ENCODE measurements at regions not wholly inside any gene's neighbourhood (a gene's known extent, or its start where the extent isn't known, plus 50 kb on each side); places are given as distances from the start of the nearest gene placed in this dataset.
A peak's percentile ranks its signal among the peaks of the same experiment; 100 is the strongest.

DNA sequence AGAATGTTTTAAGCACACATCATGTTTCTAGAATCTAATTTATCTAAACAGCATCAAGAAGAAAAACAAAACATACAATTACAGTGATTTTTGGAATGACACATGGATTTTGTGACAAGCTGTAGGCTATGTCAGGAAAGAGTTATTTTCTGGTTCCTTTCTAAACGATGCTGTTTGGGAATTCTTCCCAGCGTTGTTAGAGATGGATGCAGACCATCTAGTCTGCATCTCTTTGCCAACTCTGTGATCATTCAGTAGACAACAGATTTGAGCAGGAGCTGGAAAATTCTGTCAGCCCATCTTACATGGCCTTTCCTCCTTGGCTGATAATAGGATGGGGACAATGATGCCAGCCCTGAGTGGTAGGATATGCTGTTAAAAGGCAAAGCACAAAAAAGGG lies 295.7 kb upstream of the TRPC7 start:
- Histone ChIP-seq H2BK12ac (ENCODE audit: low read length in 2 of 2) (no peak overlapping the region), H3K4ac (ENCODE audit: low read depth in 1 of 2, low read length in 2 of 2) (no peak overlapping the region), H2BK5ac (ENCODE audit: low read depth, low read length, poor library complexity, severe bottlenecking) (no peak overlapping the region), H3K9ac (ENCODE audit: low read length) (no peak overlapping the region), H2BK120ac (ENCODE audit: low read depth, low read length) (no peak overlapping the region), H3K18ac (ENCODE audit: low read depth in 1 of 2, low read length in 2 of 2) (no peak overlapping the region), H3K4me1 (ENCODE audit: control insufficient read depth, insufficient read depth, low read depth, low read length) (no peaks in the 10 kb centered on the region), H3K9me3 (ENCODE audit: control insufficient read depth, low read length) (no peaks in the 10 kb centered on the region), H3K27ac (ENCODE audit: low read length, poor library complexity, severe bottlenecking) (no peak overlapping the region), H3K27me3 (ENCODE audit: control insufficient read depth in 1 of 2, insufficient read depth in 1 of 2, low read length in 2 of 2) (no peaks in the 10 kb centered on the region), H3K14ac (ENCODE audit: low read length in 2 of 2) (no peak overlapping the region), H3K36me3 (ENCODE audit: control insufficient read depth in 1 of 2, insufficient read depth in 2 of 2, low read depth in 1 of 2, low read length in 2 of 2) (no peaks in the 10 kb centered on the region), H2AFZ (ENCODE audit: low read depth, low read length) (no peak overlapping the region), H3K79me1 (replicated peaks; ENCODE audit: low read length, poor library complexity, severe bottlenecking) (no peaks in the 10 kb centered on the region), H3K4me3 (ENCODE audit: insufficient read depth in 1 of 2, low read depth in 1 of 2, low read length in 2 of 2) (no peak overlapping the region), H3K23ac (ENCODE audit: low read length in 2 of 2) (no peak overlapping the region), H4K91ac (ENCODE audit: low read length) (no peak overlapping the region), H2BK15ac (ENCODE audit: low read depth, poor library complexity, severe bottlenecking) (no peak overlapping the region), H2AK5ac (ENCODE audit: low read length, severe bottlenecking) (no peak overlapping the region), H4K8ac (ENCODE audit: low read length) (peak overlapping the region; percentile 23), H3K4me2 (ENCODE audit: low read length, poor library complexity, severe bottlenecking) (no peak overlapping the region)
- WGBS, result 86% methylated on average over 2 of the region's 2 CpGs
- no peak for DNase-seq

DNA sequence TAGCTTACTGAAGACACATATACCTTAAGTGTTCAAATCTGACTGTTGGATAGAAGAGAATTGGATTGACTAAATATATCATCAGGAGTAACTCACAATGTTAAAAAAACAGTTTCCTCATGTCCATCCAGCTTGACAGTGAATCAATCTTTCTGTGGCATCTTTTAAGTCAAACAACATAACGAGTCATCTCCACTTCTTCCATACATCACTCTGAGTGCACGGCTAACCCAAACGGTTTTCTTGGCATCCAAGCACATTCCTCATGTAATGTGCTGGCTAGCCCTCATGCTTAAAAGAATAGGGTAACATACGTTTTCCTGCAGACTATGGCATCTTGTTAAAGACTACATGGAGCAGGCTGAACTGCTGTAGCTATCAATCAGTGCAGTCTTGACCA lies 291.5 kb upstream of the TRPC7 start:
- Histone ChIP-seq H3K4me3 (ENCODE audit: insufficient read depth in 1 of 2, low read depth in 1 of 2, low read length in 2 of 2) (no peak overlapping the region), H4K8ac (ENCODE audit: low read length) (no peak overlapping the region), H3K14ac (ENCODE audit: low read length in 2 of 2) (no peak overlapping the region), H3K9me3 (ENCODE audit: control insufficient read depth, low read length) (no peaks in the 10 kb centered on the region), H2BK12ac (ENCODE audit: low read length in 2 of 2) (no peak overlapping the region), H3K4me1 (ENCODE audit: control insufficient read depth, insufficient read depth, low read depth, low read length) (no peaks in the 10 kb centered on the region), H3K4ac (ENCODE audit: low read depth in 1 of 2, low read length in 2 of 2) (no peak overlapping the region), H2AFZ (ENCODE audit: low read depth, low read length) (no peak overlapping the region), H2BK5ac (ENCODE audit: low read depth, low read length, poor library complexity, severe bottlenecking) (no peak overlapping the region), H2BK120ac (ENCODE audit: low read depth, low read length) (no peak overlapping the region), H3K18ac (ENCODE audit: low read depth in 1 of 2, low read length in 2 of 2) (no peak overlapping the region), H2BK15ac (ENCODE audit: low read depth, poor library complexity, severe bottlenecking) (no peak overlapping the region), H3K27ac (ENCODE audit: low read length, poor library complexity, severe bottlenecking) (no peak overlapping the region), H3K36me3 (ENCODE audit: control insufficient read depth in 1 of 2, insufficient read depth in 2 of 2, low read depth in 1 of 2, low read length in 2 of 2) (no peaks in the 10 kb centered on the region), H3K23ac (ENCODE audit: low read length in 2 of 2) (no peak overlapping the region), H3K4me2 (ENCODE audit: low read length, poor library complexity, severe bottlenecking) (no peak overlapping the region), H4K91ac (ENCODE audit: low read length) (no peak overlapping the region), H3K9ac (ENCODE audit: low read length) (no peak overlapping the region), H2AK5ac (ENCODE audit: low read length, severe bottlenecking) (no peak overlapping the region), H3K27me3 (ENCODE audit: control insufficient read depth in 1 of 2, insufficient read depth in 1 of 2, low read length in 2 of 2) (no peaks in the 10 kb centered on the region), H3K79me1 (replicated peaks; ENCODE audit: low read length, poor library complexity, severe bottlenecking) (no peaks in the 10 kb centered on the region)
- DNase-seq, result peak; percentile 32
- 3% methylated on average over 4 of the region's 4 CpGs for WGBS

DNA sequence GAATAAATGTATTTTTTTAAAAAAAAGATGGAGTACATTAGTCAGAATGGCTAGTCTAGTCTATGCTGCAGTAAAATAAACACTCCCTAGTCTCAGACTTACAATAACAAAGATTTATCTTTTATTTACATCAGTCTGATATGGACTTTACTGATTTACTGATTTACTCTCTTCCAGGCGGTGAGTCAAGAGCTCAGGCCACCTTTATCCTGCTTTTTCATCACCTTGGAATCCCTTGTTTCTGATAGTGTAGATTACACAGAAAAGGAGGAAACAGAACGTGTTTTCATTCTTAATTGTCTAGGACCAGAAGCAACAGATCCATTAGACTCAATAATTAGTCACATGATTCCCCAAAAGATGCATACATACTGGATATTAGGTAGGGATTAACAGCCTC lies 290.1 kb upstream of the TRPC7 start:
- 14% methylated on average over 1 of the region's 2 CpGs for WGBS
- Histone ChIP-seq H3K14ac (ENCODE audit: low read length in 2 of 2) (no peak overlapping the region), H3K36me3 (ENCODE audit: control insufficient read depth in 1 of 2, insufficient read depth in 2 of 2, low read depth in 1 of 2, low read length in 2 of 2) (no peaks in the 10 kb centered on the region), H3K4ac (ENCODE audit: low read depth in 1 of 2, low read length in 2 of 2) (no peak overlapping the region), H3K4me2 (ENCODE audit: low read length, poor library complexity, severe bottlenecking) (no peak overlapping the region), H3K9me3 (ENCODE audit: control insufficient read depth, low read length) (no peaks in the 10 kb centered on the region), H2BK15ac (ENCODE audit: low read depth, poor library complexity, severe bottlenecking) (no peak overlapping the region), H3K4me3 (ENCODE audit: insufficient read depth in 1 of 2, low read depth in 1 of 2, low read length in 2 of 2) (no peak overlapping the region), H3K18ac (ENCODE audit: low read depth in 1 of 2, low read length in 2 of 2) (no peak overlapping the region), H4K8ac (ENCODE audit: low read length) (no peak overlapping the region), H3K23ac (ENCODE audit: low read length in 2 of 2) (no peak overlapping the region), H3K27me3 (ENCODE audit: control insufficient read depth in 1 of 2, insufficient read depth in 1 of 2, low read length in 2 of 2) (no peaks in the 10 kb centered on the region), H2BK120ac (ENCODE audit: low read depth, low read length) (no peak overlapping the region), H3K9ac (ENCODE audit: low read length) (no peak overlapping the region), H2AK5ac (ENCODE audit: low read length, severe bottlenecking) (no peak overlapping the region), H3K79me1 (replicated peaks; ENCODE audit: low read length, poor library complexity, severe bottlenecking) (no peaks in the 10 kb centered on the region), H3K4me1 (ENCODE audit: control insufficient read depth, insufficient read depth, low read depth, low read length) (no peaks in the 10 kb centered on the region), H3K27ac (ENCODE audit: low read length, poor library complexity, severe bottlenecking) (no peak overlapping the region), H2BK12ac (ENCODE audit: low read length in 2 of 2) (no peak overlapping the region), H2AFZ (ENCODE audit: low read depth, low read length) (no peak overlapping the region), H2BK5ac (ENCODE audit: low read depth, low read length, poor library complexity, severe bottlenecking) (no peak overlapping the region), H4K91ac (ENCODE audit: low read length) (no peak overlapping the region)
- DNase-seq, result peak; percentile 64

DNA sequence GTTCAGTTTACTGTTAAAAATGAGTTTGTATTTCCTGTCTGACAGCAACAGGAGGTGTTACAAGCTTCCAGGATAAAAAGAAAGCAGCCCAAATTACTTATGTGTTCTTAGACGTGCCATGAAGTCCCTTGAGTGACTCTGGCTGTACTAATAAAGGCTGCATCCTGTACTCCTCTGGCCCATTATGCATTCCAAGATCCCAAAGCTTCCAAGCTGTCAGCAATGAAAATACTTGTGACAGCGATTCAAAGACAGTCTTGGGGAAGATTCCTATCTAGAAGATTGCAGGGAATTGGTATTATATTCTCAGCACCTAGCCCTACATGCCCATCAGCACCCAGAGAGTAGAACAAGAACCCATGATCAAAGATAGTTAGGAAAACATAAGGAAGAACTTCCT lies 281.6 kb upstream of the TRPC7 start:
- Histone ChIP-seq H3K9ac (ENCODE audit: low read length) (no peak overlapping the region), H3K18ac (ENCODE audit: low read depth in 1 of 2, low read length in 2 of 2) (no peak overlapping the region), H3K36me3 (ENCODE audit: control insufficient read depth in 1 of 2, insufficient read depth in 2 of 2, low read depth in 1 of 2, low read length in 2 of 2) (no peaks in the 10 kb centered on the region), H3K9me3 (ENCODE audit: control insufficient read depth, low read length) (no peaks in the 10 kb centered on the region), H4K8ac (ENCODE audit: low read length) (no peak overlapping the region), H3K27ac (ENCODE audit: low read length, poor library complexity, severe bottlenecking) (no peak overlapping the region), H2BK12ac (ENCODE audit: low read length in 2 of 2) (no peak overlapping the region), H2BK5ac (ENCODE audit: low read depth, low read length, poor library complexity, severe bottlenecking) (no peak overlapping the region), H3K14ac (ENCODE audit: low read length in 2 of 2) (no peak overlapping the region), H3K4ac (ENCODE audit: low read depth in 1 of 2, low read length in 2 of 2) (no peak overlapping the region), H2AFZ (ENCODE audit: low read depth, low read length) (no peak overlapping the region), H3K4me2 (ENCODE audit: low read length, poor library complexity, severe bottlenecking) (no peak overlapping the region), H3K27me3 (ENCODE audit: control insufficient read depth in 1 of 2, insufficient read depth in 1 of 2, low read length in 2 of 2) (no peaks in the 10 kb centered on the region), H3K23ac (ENCODE audit: low read length in 2 of 2) (no peak overlapping the region), H3K79me1 (replicated peaks; ENCODE audit: low read length, poor library complexity, severe bottlenecking) (no peaks in the 10 kb centered on the region), H3K4me1 (ENCODE audit: control insufficient read depth, insufficient read depth, low read depth, low read length) (no peaks in the 10 kb centered on the region), H3K4me3 (ENCODE audit: insufficient read depth in 1 of 2, low read depth in 1 of 2, low read length in 2 of 2) (no peak overlapping the region), H4K91ac (ENCODE audit: low read length) (no peak overlapping the region), H2AK5ac (ENCODE audit: low read length, severe bottlenecking) (no peak overlapping the region), H2BK120ac (ENCODE audit: low read depth, low read length) (no peak overlapping the region), H2BK15ac (ENCODE audit: low read depth, poor library complexity, severe bottlenecking) (no peak overlapping the region)
- no peak for DNase-seq
- WGBS, result 48% methylated on average over 1 of the region's 2 CpGs
